A673 (cell line): ENCODE measurements at regions not wholly inside any gene's neighbourhood (a gene's known extent, or its start where the extent isn't known, plus 50 kb on each side); places are given as distances from the start of the nearest gene placed in this dataset.

Source experiments
- EZH2 ChIP-seq: fragments of 200-600 bp; sonication (generic); IDR thresholded peaks from 2 replicates; pipeline ENCODE4 v1.6.1; 2017; ENCODE audit warnings: borderline replicate concordance, low read depth, mild to moderate bottlenecking, mixed read lengths, antibody characterized with exemption, low read length; ENCODE audit not compliant: poor library complexity, severe bottlenecking
- TF ChIP-seq, protein P1 (sequence below): fragments of 300-800, 200-600 bp; sonication (generic); conservative IDR thresholded peaks from 2 replicates; pipeline ENCODE4 v1.5.1; 2017; ENCODE audit warnings: low read depth, mild to moderate bottlenecking, antibody characterized with exemption, low read length, moderate library complexity, mixed read lengths

DNA sequence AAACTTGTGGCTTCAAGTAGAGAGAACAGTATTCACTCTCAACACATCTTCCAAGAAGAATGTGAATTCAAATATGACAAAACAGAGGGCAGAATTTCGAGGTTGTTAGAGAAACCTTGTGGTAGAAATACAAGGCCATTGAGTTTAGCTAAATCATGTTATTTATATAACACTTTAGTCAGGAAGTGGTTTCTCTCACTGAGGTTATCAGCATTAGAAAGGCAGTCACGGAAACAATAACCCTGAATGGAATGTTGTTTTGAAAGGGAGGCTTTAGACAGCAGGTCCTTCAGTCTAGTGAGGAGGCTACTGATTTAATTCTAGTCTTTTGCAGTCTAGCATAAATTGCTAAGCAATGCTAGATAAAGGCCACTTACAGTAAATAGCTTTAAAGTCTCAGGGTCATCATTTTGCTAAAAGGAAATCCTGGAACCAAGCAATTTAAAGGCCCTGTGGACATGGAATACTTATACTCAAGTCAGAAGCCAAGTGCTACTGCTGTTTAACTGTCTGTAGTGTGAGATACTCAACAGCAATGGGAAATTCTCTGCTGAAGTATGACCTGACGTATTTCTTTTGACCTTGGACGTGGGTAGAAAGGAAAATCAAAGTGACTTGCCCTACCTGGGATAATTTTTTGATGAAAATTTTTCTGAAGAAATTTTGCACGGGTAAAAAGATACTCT is 89.0 kb upstream of the CHODL start:
- TF ChIP-seq, protein P1, sequence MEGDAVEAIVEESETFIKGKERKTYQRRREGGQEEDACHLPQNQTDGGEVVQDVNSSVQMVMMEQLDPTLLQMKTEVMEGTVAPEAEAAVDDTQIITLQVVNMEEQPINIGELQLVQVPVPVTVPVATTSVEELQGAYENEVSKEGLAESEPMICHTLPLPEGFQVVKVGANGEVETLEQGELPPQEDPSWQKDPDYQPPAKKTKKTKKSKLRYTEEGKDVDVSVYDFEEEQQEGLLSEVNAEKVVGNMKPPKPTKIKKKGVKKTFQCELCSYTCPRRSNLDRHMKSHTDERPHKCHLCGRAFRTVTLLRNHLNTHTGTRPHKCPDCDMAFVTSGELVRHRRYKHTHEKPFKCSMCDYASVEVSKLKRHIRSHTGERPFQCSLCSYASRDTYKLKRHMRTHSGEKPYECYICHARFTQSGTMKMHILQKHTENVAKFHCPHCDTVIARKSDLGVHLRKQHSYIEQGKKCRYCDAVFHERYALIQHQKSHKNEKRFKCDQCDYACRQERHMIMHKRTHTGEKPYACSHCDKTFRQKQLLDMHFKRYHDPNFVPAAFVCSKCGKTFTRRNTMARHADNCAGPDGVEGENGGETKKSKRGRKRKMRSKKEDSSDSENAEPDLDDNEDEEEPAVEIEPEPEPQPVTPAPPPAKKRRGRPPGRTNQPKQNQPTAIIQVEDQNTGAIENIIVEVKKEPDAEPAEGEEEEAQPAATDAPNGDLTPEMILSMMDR, result no peak
- no peak for TF ChIP-seq EZH2
